Right lobe of liver (tissue), 4 donors: ENCODE measurements at regions not wholly inside any gene's neighbourhood (a gene's known extent, or its start where the extent isn't known, plus 50 kb on each side); places are given as distances from the start of the nearest gene placed in this dataset.

Experiments used
- POLR2A ChIP-seq: fragments of 450-650 bp; IDR thresholded peaks from one replicate; pipeline ENCODE4 v1.6.1; 2017; ENCODE audit warnings: antibody characterized with exemption, mild to moderate bottlenecking
- TF ChIP-seq, protein P1 (sequence below), 4 donors: fragments of 200-600 bp in 3 of 4; fragments of 450-650 bp in 1 of 4; IDR thresholded peaks; one replicate each; pipeline versions ENCODE4 v1.5.1 to v1.8.0; 2016 to 2022; ENCODE audit warnings: antibody characterized with exemption in 4 of 4, mild to moderate bottlenecking in 2 of 4
- donor health status: DM: no; HTN: no; CAD: no.
- donor health status: DM: no; HTN: no; CAD: no.
- donor health status: DM: no; HTN: yes; CAD: no.

DNA sequence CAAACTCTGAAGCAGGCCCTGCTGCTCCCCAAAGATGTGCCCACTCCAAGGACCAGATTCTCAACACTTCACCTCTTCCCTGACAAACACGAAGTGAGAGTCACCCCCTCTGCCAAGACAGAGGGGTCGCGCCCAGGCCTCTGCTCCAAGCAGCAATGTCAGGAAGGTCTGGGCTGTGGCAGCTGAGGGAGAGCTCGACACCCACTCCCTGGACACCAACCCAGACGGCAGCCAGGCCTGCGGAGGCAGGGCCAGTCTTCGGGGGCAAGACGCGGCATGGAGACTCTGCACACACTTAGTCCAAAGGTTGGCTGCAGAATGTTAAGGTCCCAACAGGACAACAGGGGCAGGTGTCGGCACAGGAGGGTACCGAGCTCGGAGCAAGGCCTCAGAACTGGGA lies 144.2 kb downstream of the DLL1 start:
- TF ChIP-seq, protein P1, sequence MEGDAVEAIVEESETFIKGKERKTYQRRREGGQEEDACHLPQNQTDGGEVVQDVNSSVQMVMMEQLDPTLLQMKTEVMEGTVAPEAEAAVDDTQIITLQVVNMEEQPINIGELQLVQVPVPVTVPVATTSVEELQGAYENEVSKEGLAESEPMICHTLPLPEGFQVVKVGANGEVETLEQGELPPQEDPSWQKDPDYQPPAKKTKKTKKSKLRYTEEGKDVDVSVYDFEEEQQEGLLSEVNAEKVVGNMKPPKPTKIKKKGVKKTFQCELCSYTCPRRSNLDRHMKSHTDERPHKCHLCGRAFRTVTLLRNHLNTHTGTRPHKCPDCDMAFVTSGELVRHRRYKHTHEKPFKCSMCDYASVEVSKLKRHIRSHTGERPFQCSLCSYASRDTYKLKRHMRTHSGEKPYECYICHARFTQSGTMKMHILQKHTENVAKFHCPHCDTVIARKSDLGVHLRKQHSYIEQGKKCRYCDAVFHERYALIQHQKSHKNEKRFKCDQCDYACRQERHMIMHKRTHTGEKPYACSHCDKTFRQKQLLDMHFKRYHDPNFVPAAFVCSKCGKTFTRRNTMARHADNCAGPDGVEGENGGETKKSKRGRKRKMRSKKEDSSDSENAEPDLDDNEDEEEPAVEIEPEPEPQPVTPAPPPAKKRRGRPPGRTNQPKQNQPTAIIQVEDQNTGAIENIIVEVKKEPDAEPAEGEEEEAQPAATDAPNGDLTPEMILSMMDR (IDR thresholded peaks at IDR 0.05) = no peak
- no peak for TF ChIP-seq POLR2A
